ENCODE measurements at regions not wholly inside any gene's neighbourhood (a gene's known extent, or its start where the extent isn't known, plus 50 kb on each side); places are given as distances from the start of the nearest gene placed in this dataset.
"Not testable (repeated sequence)": the region's sequence is repeated elsewhere in the genome, so short reads cannot be mapped to it uniquely, and the experiment has no call there.

DNA sequence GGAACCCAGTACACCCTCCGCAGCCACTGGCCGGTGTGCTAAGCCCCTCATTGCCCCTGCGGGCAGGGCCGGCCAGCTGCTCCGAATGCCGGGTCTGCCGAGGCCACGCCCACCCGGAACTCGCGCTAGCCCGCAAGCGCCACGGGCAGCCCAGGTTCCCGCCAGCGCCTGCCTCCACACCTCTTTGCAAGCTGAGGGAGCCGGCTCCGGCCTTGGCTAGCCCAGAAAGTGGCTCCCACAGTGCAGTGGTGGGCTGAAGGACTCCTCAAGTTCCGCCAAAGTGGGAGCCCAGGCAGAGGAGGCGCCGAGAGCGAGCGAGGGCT, 81.4 kb upstream of the BCHE start:
- H3K27me3 Mint-ChIP-seq (ENCODE audit: low read depth), result no peaks in the 10 kb centered on the region
- peaks cover 6% of the 10 kb centered on the region for H3K4me1 Mint-ChIP-seq
- TF ChIP-seq, protein P1, sequence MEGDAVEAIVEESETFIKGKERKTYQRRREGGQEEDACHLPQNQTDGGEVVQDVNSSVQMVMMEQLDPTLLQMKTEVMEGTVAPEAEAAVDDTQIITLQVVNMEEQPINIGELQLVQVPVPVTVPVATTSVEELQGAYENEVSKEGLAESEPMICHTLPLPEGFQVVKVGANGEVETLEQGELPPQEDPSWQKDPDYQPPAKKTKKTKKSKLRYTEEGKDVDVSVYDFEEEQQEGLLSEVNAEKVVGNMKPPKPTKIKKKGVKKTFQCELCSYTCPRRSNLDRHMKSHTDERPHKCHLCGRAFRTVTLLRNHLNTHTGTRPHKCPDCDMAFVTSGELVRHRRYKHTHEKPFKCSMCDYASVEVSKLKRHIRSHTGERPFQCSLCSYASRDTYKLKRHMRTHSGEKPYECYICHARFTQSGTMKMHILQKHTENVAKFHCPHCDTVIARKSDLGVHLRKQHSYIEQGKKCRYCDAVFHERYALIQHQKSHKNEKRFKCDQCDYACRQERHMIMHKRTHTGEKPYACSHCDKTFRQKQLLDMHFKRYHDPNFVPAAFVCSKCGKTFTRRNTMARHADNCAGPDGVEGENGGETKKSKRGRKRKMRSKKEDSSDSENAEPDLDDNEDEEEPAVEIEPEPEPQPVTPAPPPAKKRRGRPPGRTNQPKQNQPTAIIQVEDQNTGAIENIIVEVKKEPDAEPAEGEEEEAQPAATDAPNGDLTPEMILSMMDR (IDR thresholded peaks at IDR 0.05; ENCODE audit: unreplicated experiment), result no peak
- H3K4me3 Mint-ChIP-seq, result no peak overlapping the region
- no peak for DNase-seq (ENCODE audit: low spot score in 2 of 2, unreplicated experiment in 2 of 2)
- H3K27ac Mint-ChIP-seq, result no peak overlapping the region
- no peaks in the 10 kb centered on the region for H3K36me3 Mint-ChIP-seq
- H3K9me3 Mint-ChIP-seq, result peaks cover 4% of the 10 kb centered on the region

DNA sequence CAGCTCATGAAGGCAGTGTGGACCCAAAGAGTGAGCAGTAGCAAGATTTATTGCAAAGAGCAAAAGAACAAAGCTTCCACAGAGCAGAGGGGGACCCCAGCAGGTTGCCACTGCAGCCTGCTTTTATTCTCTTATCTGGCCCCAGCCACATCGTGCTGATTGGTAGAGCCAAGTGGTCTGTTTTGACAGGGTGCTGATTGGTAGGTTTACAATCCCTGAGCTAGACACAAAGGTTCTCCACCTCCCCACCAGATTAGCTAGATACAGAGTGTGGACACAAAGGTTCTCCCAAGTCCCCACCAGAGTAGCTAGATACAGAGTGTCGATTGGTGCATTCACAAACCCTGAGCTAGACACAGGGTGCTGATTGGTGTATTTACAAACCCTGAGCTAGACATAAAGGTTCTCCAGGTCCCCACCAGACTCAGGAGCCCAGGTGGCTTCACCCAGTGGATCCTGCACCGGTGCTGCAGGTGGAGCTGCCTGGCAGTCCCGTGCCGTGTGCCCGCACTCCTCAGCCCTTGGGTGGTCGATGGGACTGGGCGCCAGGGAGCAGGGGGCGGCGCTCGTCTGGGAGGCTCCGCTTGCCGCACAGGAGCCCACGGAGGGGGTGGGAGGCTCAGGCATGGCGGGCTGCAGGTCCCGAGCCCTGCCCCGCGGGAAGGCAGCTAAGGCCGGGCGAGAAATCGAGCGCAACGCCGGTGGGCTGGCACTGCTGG, 80.9 kb upstream of the BCHE start:
- not testable (repeated sequence) for DNase-seq (ENCODE audit: low spot score in 2 of 2, unreplicated experiment in 2 of 2); H3K4me3 Mint-ChIP-seq; H3K9me3 Mint-ChIP-seq

DNA sequence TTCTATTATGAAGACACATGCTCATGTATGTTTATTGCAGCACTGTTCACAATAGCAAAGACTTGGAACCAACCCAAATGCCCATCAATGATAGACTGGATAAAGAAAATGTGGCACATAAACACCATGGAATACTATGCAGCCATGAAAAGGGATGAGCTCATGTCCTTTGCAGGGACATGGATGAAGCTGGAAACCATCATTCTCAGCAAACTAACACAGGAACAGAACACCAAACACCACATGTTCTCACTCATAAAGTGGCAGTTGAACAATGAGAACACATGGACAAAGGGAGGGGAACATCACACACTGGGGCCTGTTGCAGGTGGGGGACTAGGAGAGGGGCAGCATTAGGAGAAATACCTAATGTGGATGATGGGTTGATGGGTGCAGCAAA, 77.9 kb upstream of the BCHE start:
- H3K4me3 Mint-ChIP-seq; H3K9me3 Mint-ChIP-seq; H3K4me1 Mint-ChIP-seq; H3K27me3 Mint-ChIP-seq (ENCODE audit: low read depth); DNase-seq (ENCODE audit: low spot score in 2 of 2, unreplicated experiment in 2 of 2); H3K36me3 Mint-ChIP-seq; H3K27ac Mint-ChIP-seq: not testable (repeated sequence)

More for the DNA sequence above, 80.9 kb upstream of the BCHE start:
- not testable (repeated sequence) for H3K4me1 Mint-ChIP-seq; H3K27me3 Mint-ChIP-seq (ENCODE audit: low read depth); H3K27ac Mint-ChIP-seq; H3K36me3 Mint-ChIP-seq

DNA sequence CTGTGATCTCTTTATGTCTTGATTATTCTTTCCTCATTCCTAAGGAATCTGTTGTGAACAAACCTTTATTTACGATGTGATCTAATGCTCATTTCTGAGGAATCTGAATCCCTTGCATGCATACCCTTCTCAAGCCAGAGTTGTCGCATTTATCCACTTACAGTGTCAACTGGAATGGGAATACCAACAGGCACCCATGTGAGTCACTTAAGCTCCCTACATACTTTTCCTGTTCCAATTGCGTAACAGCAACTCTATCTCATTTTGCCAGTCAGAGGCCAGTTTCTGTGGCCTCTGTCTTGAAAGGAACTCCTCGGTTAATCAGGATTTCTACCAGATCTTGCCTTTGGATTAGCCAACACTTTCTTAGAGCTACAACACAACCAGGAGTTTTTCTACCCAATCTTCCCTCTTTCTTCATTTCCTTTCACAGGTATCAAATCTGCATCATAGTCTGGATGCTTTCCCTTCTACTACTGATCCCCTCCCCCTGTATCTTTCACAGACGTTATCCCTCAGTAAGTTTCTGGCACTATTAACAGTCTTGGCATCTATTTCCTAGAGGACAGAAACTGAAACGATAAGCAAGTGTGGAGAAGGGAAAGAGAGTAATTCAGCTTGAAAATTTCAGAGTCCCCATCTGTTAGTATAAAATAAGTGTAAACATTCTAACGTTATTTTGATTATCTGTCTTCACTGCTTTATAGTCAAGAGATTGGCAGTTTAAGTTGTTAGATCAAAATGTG, 66.8 kb upstream of the BCHE start:
- no peaks in the 10 kb centered on the region for H3K36me3 Mint-ChIP-seq
- H3K27me3 Mint-ChIP-seq (ENCODE audit: low read depth), result no peaks in the 10 kb centered on the region
- TF ChIP-seq, protein P1 (IDR thresholded peaks at IDR 0.05; ENCODE audit: unreplicated experiment), result no peak
- no peak for DNase-seq (ENCODE audit: low spot score in 2 of 2, unreplicated experiment in 2 of 2)
- no peak overlapping the region for H3K4me3 Mint-ChIP-seq
- H3K27ac Mint-ChIP-seq, result no peak overlapping the region
- no peaks in the 10 kb centered on the region for H3K4me1 Mint-ChIP-seq
- peaks cover 9% of the 10 kb centered on the region for H3K9me3 Mint-ChIP-seq

DNA sequence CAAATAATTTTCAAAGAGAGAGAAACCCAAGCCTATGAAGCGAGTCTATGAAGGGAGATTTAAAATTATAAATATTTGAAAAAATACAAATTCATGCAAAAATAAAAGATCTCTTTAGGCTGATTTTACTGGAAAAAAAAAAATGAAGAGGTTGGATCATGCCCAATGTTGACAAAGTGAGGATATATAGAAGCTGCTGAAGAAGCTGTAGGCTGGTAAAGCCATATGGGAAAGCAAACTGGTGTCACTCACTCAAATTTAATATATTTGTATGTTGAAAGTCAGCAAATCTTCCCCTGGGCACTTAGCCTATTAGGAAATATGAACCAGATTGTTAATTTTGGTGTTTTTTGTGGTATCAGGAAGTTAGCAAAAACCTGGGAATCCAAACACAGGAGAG, 61.8 kb upstream of the BCHE start:
- no peaks in the 10 kb centered on the region for H3K36me3 Mint-ChIP-seq
- TF ChIP-seq, protein P1 (IDR thresholded peaks at IDR 0.05; ENCODE audit: unreplicated experiment), result no peak
- no peak overlapping the region for H3K27ac Mint-ChIP-seq
- peaks cover 3% of the 10 kb centered on the region for H3K4me1 Mint-ChIP-seq
- no peaks in the 10 kb centered on the region for H3K27me3 Mint-ChIP-seq (ENCODE audit: low read depth)
- H3K4me3 Mint-ChIP-seq, result no peak overlapping the region
- DNase-seq (ENCODE audit: low spot score in 2 of 2, unreplicated experiment in 2 of 2), result no peak
- H3K9me3 Mint-ChIP-seq, result peaks cover 5% of the 10 kb centered on the region

DNA sequence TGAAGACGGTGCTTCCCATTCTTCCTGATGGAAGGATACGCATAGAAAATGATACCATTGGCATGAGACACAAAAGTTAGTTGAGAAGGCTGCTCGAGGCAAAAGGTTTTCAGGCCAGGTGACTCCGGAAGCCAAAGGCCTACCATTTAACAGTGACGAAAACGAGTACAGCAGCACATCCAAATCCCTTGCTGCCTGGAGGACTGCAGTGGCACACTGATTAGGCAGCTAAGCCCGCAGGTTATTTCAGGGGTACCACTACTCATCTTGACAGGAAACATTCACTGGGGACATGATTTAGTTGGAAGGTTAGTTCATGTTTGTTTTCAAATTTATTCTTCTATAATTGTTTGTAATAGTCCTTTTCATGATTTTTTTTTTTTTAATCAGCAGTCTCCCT, 59.9 kb upstream of the BCHE start:
- H3K9me3 Mint-ChIP-seq, result no peaks in the 10 kb centered on the region
- H3K27me3 Mint-ChIP-seq (ENCODE audit: low read depth), result no peaks in the 10 kb centered on the region

More for the DNA sequence above, 59.9 kb upstream of the BCHE start:
- no peak for DNase-seq (ENCODE audit: low spot score in 2 of 2, unreplicated experiment in 2 of 2)
- H3K4me3 Mint-ChIP-seq, result no peak overlapping the region
- H3K27ac Mint-ChIP-seq, result no peak overlapping the region
- H3K36me3 Mint-ChIP-seq, result no peaks in the 10 kb centered on the region
- TF ChIP-seq, protein P1 (IDR thresholded peaks at IDR 0.05; ENCODE audit: unreplicated experiment), result no peak
- H3K4me1 Mint-ChIP-seq, result peaks cover 3% of the 10 kb centered on the region
